PC-9 (cell line): ENCODE measurements at regions not wholly inside any gene's neighbourhood (a gene's known extent, or its start where the extent isn't known, plus 50 kb on each side); places are given as distances from the start of the nearest gene placed in this dataset.

Source experiments
- BruUV-seq: library from RNA; stranded (reverse); fragments of 400-500 nt; replicated peaks from 2 replicates; lab custom pipeline; 2021; lab: Mats Ljungman, UMichigan
- CTCF ChIA-PET: fragments of 300-600 bp; sonication (Branson Sonifier 250); formaldehyde crosslinking; loops from one replicate; lab custom pipeline; 2022; ENCODE audit warnings: antibody characterized with exemption; lab: Charles Lee
- POLR2A ChIA-PET: fragments of 300-600 bp; sonication (Branson Sonifier 250); formaldehyde crosslinking; loops from one replicate; lab custom pipeline; 2022; ENCODE audit warnings: antibody characterized with exemption; ENCODE audit not compliant: unreplicated experiment; lab: Charles Lee
- DNase-seq, 2 experiments: peaks; one replicate each; pipeline versions ENCODE4 v3.0.0 to v3.0.0-alpha.2; 2015 to 2022; ENCODE audit warnings: mixed read lengths in 1 of 2
- H2AFZ ChIP-seq: fragments of 200-600 bp; sonication (generic); 2 replicates; pipeline ENCODE4 v1.8.1; 2017; ENCODE audit warnings: antibody characterized with exemption
- H3F3A ChIP-seq: fragments of 200-600 bp; sonication (generic); 2 replicates; pipeline ENCODE4 v1.8.1; 2017; ENCODE audit warnings: antibody characterized with exemption, mild to moderate bottlenecking, low read depth; ENCODE audit not compliant: insufficient read depth
- H3K27ac ChIP-seq: fragments of 200-600 bp; sonication (generic); 2 replicates; pipeline ENCODE4 v1.6.1; 2016; ENCODE audit warnings: mixed run types
- H3K27me3 ChIP-seq: fragments of 200-600 bp; sonication (generic); 2 replicates; pipeline ENCODE4 v1.6.1; 2016; ENCODE audit warnings: low read depth, mixed run types; ENCODE audit not compliant: insufficient read depth
- H3K36me3 ChIP-seq: fragments of 200-600 bp; sonication (generic); 2 replicates; pipeline ENCODE4 v1.6.1; 2016; ENCODE audit warnings: low read depth, mixed run types
- H3K4me1 ChIP-seq: fragments of 200-600 bp; sonication (generic); replicated peaks from 2 replicates; pipeline ENCODE4 v1.6.1; 2016; ENCODE audit warnings: mixed run types; ENCODE audit not compliant: insufficient read depth
- H3K4me2 ChIP-seq: fragments of 200-600 bp; sonication (generic); 2 replicates; pipeline ENCODE4 v1.6.1; 2017; ENCODE audit warnings: mixed run types
- H3K4me3 ChIP-seq: fragments of 200-600 bp; sonication (generic); 2 replicates; pipeline ENCODE4 v1.6.1; 2016; ENCODE audit warnings: mixed run types
- H3K79me2 ChIP-seq: fragments of 200-600 bp; sonication (generic); 2 replicates; pipeline ENCODE4 v1.6.1; 2017; ENCODE audit warnings: low read depth, mixed run types
- H3K9me2 ChIP-seq: fragments of 200-600 bp; sonication (generic); 2 replicates; pipeline ENCODE4 v1.8.1; 2017; ENCODE audit warnings: mild to moderate bottlenecking; ENCODE audit not compliant: insufficient read depth
- H3K9me3 ChIP-seq: fragments of 200-600 bp; sonication (generic); 2 replicates; pipeline ENCODE4 v1.8.1; 2016; ENCODE audit warnings: low read depth; ENCODE audit not compliant: insufficient read depth
- H4K20me1 ChIP-seq: fragments of 200-600 bp; sonication (generic); 2 replicates; pipeline ENCODE4 v1.8.1; 2017; ENCODE audit not compliant: insufficient read depth
- CTCF ChIP-seq: fragments of 200-600 bp; sonication (generic); conservative IDR thresholded peaks from 2 replicates; pipeline ENCODE4 v1.6.1; 2017; ENCODE audit warnings: mixed run types, antibody characterized with exemption, mild to moderate bottlenecking, moderate library complexity
- EZH2 ChIP-seq: fragments of 200-600 bp; sonication (generic); IDR thresholded peaks from 2 replicates; pipeline ENCODE4 v1.8.0; 2017; ENCODE audit warnings: antibody characterized with exemption, low read depth
- intact Hi-C: fragments of 100-400 bp; cut with micrococcal nuclease; formaldehyde crosslinking; loops from one replicate; pipeline ENCODE4 v1.10.0; 2022; ENCODE audit not compliant: unreplicated experiment

- H3K27me3 ChIP-seq, result no peaks in the 10 kb centered on the region
- H4K20me1 ChIP-seq, result no peaks in the 10 kb centered on the region
- H3K27ac ChIP-seq, result no peak overlapping the region
- no peaks in the 10 kb centered on the region for H3K9me3 ChIP-seq
- no TSS peak for BruUV-seq
- ChIA-PET CTCF (no interaction called here), POLR2A (no interaction called here)
- intact Hi-C loops, result no loop called here
- no peak overlapping the region for H3K4me3 ChIP-seq
- no peak overlapping the region for H3K4me2 ChIP-seq
- H3K36me3 ChIP-seq, result no peaks in the 10 kb centered on the region
- DNase-seq, result no peak
- H3K79me2 ChIP-seq, result no peaks in the 10 kb centered on the region
- no peak for TF ChIP-seq CTCF
- no peak for TF ChIP-seq EZH2
- peaks cover 48% of the 10 kb centered on the region for H3K4me1 ChIP-seq
- H3F3A ChIP-seq, result peaks cover 13% of the 10 kb centered on the region; the same call in 1 of the 2 replicates
- H3K9me2 ChIP-seq, result no peaks in the 10 kb centered on the region
- H2AFZ ChIP-seq, result no peak overlapping the region
Observed at GRCh38 chr2:46846536-46846935, 69.1 kb downstream of the MCFD2 start.

GRCh38 chr2:46845542-46846486, 69.8 kb downstream of the MCFD2 start:
- POLR2A ChIA-PET, result no interaction called here
- TF ChIP-seq EZH2, result no peak
- no peak for TF ChIP-seq CTCF

GRCh38 chr2:46844443-46844842, 71.2 kb downstream of the MCFD2 start:
- DNase-seq, result no peak
- Histone ChIP-seq H3K9me3 (no peaks in the 10 kb centered on the region), H3F3A (peaks cover under 1% of the 10 kb centered on the region; the same call in 1 of the 2 replicates), H4K20me1 (no peaks in the 10 kb centered on the region), H3K36me3 (no peaks in the 10 kb centered on the region), H3K79me2 (no peaks in the 10 kb centered on the region), H2AFZ (no peak overlapping the region), H3K4me3 (no peak overlapping the region), H3K9me2 (no peaks in the 10 kb centered on the region), H3K4me1 (peaks cover 28% of the 10 kb centered on the region), H3K27me3 (no peaks in the 10 kb centered on the region), H3K27ac (no peak overlapping the region), H3K4me2 (no peak overlapping the region)
- no TSS peak for BruUV-seq
- ChIA-PET CTCF (interaction anchor here (0.6 kb wide), 1 partner anchor 481 kb away, joined by 4 read pairs; no protein-coding TSS in a partner anchor), POLR2A (no interaction called here)
- TF ChIP-seq EZH2 (no peak), CTCF (no peak)
- intact Hi-C loops, result no loop called here

More at GRCh38 chr2:46845542-46846486, 69.8 kb downstream of the MCFD2 start:
- DNase-seq, result no peak
- H4K20me1 ChIP-seq, result no peaks in the 10 kb centered on the region
- no peak overlapping the region for H2AFZ ChIP-seq
- H3K9me2 ChIP-seq, result no peaks in the 10 kb centered on the region
- H3K79me2 ChIP-seq, result no peaks in the 10 kb centered on the region
- no TSS peak for BruUV-seq
- H3K4me2 ChIP-seq, result no peak overlapping the region
- H3K9me3 ChIP-seq, result no peaks in the 10 kb centered on the region
- H3K4me1 ChIP-seq, result peaks cover 41% of the 10 kb centered on the region
- no peak overlapping the region for H3K27ac ChIP-seq
- no peaks in the 10 kb centered on the region for H3K36me3 ChIP-seq
- H3K27me3 ChIP-seq, result no peaks in the 10 kb centered on the region
- H3K4me3 ChIP-seq, result no peak overlapping the region
- intact Hi-C loops, result no loop called here
- peaks cover 13% of the 10 kb centered on the region; the same call in 1 of the 2 replicates for H3F3A ChIP-seq
- CTCF ChIA-PET, result interaction anchor here (0.6 kb wide), 1 partner anchor 299 kb away, joined by 7 read pairs; no protein-coding TSS in a partner anchor
